H1 (cell line): ENCODE measurements at regions not wholly inside any gene's neighbourhood (a gene's known extent, or its start where the extent isn't known, plus 50 kb on each side); places are given as distances from the start of the nearest gene placed in this dataset.

Experiments
- BACH1 ChIP-seq: IDR thresholded peaks from 2 replicates; pipeline ENCODE4 v1.6.1; 2012; ENCODE audit warnings: low read length, improper control_type of control experiment
- CBX8 ChIP-seq: fragments of 300-800, 300-1000 bp; sonication (generic); IDR thresholded peaks from 2 replicates; pipeline ENCODE4 v1.7.1; 2016; ENCODE audit warnings: low read depth, low read length, borderline replicate concordance
- CEBPB ChIP-seq: IDR thresholded peaks from 2 replicates; pipeline ENCODE4 v1.6.1; 2012; ENCODE audit warnings: low read depth, low read length
- RAD21 ChIP-seq, 2 experiments: IDR thresholded peaks in 1 of 2; conservative IDR thresholded peaks in 1 of 2; 2 replicates each; pipeline ENCODE4 v1.6.1; 2011; ENCODE audit warnings: low read depth in 2 of 2, low read length in 2 of 2, improper control_type of control experiment in 1 of 2, inconsistent platforms in 1 of 2, mild to moderate bottlenecking in 1 of 2, moderate library complexity in 1 of 2
- TAF7 ChIP-seq: optimal IDR thresholded peaks from 2 replicates; pipeline ENCODE3; 2011; ENCODE audit warnings: low read depth, mild to moderate bottlenecking, inconsistent platforms, low read length, moderate library complexity, borderline replicate concordance

DNA sequence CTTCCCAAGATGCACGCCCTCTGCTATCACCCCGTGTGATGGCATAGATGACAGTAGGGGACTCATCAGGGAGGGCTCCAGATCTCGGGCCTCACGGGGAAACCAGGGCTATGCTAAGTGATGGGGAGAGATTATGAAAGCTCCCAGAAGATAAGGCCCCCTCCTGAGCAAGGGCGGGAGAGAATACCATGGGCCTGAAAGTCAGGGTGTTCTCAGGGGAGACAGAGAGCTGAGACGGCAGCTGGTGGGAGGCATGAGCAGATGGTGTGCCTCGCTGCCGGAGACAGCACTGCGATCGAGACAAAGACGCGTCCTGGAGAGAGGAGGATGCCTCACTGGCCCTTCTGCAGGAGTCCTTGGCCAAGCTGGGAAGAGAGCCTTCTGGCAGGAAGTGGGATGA, 106.5 kb upstream of the ADPGK start (continued):
- TF ChIP-seq RAD21 (IDR thresholded peaks at IDR 0.05 in 1 of 2, conservative IDR thresholded peaks at IDR 0.05 in 1 of 2; ENCODE audit: low read depth in 2 of 2, low read length in 2 of 2) (no peak), CEBPB (no peak), BACH1 (no peak), CBX8 (no peak), TAF7 (no peak)
